Right lobe of liver (tissue), 6 donors: ENCODE measurements at regions not wholly inside any gene's neighbourhood (a gene's known extent, or its start where the extent isn't known, plus 50 kb on each side); places are given as distances from the start of the nearest gene placed in this dataset.

ENCODE experiments used
- ATAC-seq, 4 donors: fragments of 200-7000 bp; cut with Tn5 transposase; one replicate each; pipeline ENCODE4 v1.9.1; 2020; ENCODE audit warnings: mild to moderate bottlenecking in 4 of 4, moderate library complexity in 4 of 4
- DNase-seq, 3 donors: peaks; one replicate each; pipeline ENCODE4 v3.0.0-alpha.2; 2020
- H3K27ac ChIP-seq, 3 donors: fragments of 200-600 bp; one replicate each; pipeline ENCODE4 v1.8.0; 2022
- H3K27me3 ChIP-seq, 2 donors: fragments of 200-600 bp; one replicate each; pipeline ENCODE4 v1.8.0; 2022
- H3K36me3 ChIP-seq, 4 donors: fragments of 200-600 bp; sonication (generic) in 1 of 4; one replicate each; pipeline versions ENCODE4 v1.5.1 to v1.8.0; 2017 to 2022; ENCODE audit warnings: control low read depth in 1 of 4
- H3K4me1 ChIP-seq, 4 donors: fragments of 200-600 bp; sonication (generic) in 1 of 4; one replicate each; pipeline versions ENCODE4 v1.5.1 to v1.8.0; 2017 to 2022; ENCODE audit warnings: control low read depth in 1 of 4
- H3K4me3 ChIP-seq, 3 donors: fragments of 200-600 bp; one replicate each; pipeline ENCODE4 v1.8.0; 2022
- H3K9me3 ChIP-seq, 4 donors: fragments of 200-600 bp; sonication (generic) in 1 of 4; one replicate each; pipeline versions ENCODE4 v1.5.1 to v1.8.0; 2017 to 2022; ENCODE audit warnings: control low read depth in 1 of 4
- CTCF ChIP-seq, 4 donors: fragments of 200-600 bp in 3 of 4; fragments of 450-650 bp in 1 of 4; IDR thresholded peaks; one replicate each; pipeline versions ENCODE4 v1.5.1 to v1.8.0; 2016 to 2022; ENCODE audit warnings: antibody characterized with exemption in 4 of 4, mild to moderate bottlenecking in 2 of 4
- POLR2A ChIP-seq: fragments of 450-650 bp; IDR thresholded peaks from one replicate; pipeline ENCODE4 v1.6.1; 2017; ENCODE audit warnings: antibody characterized with exemption, mild to moderate bottlenecking
- WGBS: methylation state at CpG from one replicate; pipeline ENCODE4 v1.1.6; 2018; ENCODE audit warnings: low coverage, low lambda C conversion rate; ENCODE audit not compliant: insufficient coverage; ENCODE audit errors: missing lambda C conversion rate; 5-methylcytosine and 5-hydroxymethylcytosine counted together
- intact Hi-C, 2 donors: fragments of 100-400 bp; cut with DNase I; formaldehyde crosslinking; loops; one replicate each; pipeline versions ENCODE4 v1.11.2 to v1.14.1; 2022
- donor health status: DM: no; HTN: yes; CAD: no.
- donor health status: DM: no; HTN: no; CAD: no.
- donor health status: DM: no; HTN: no; CAD: no.
- donor health status: DM: no; HTN: yes; CAD: no.
- donor health status: DM: no; HTN: yes; CAD: no.

- Histone ChIP-seq H3K36me3 (no peaks in the 10 kb centered on the region), H3K4me1 (no peaks in the 10 kb centered on the region), H3K27ac (no peak overlapping the region), H3K27me3 (no peaks in the 10 kb centered on the region), H3K9me3 (no peaks in the 10 kb centered on the region), H3K4me3 (no peak overlapping the region)
- no peak for DNase-seq
- ATAC-seq: no peak
- 58% methylated on average over 1 of the region's 1 CpG for WGBS
- no peak for TF ChIP-seq CTCF (IDR thresholded peaks at IDR 0.05)
- no peak for TF ChIP-seq POLR2A
- intact Hi-C loops: no loop called here
Observed at GRCh38 chr2:156691014-156691413, 254.8 kb downstream of the GPD2 start.

DNA sequence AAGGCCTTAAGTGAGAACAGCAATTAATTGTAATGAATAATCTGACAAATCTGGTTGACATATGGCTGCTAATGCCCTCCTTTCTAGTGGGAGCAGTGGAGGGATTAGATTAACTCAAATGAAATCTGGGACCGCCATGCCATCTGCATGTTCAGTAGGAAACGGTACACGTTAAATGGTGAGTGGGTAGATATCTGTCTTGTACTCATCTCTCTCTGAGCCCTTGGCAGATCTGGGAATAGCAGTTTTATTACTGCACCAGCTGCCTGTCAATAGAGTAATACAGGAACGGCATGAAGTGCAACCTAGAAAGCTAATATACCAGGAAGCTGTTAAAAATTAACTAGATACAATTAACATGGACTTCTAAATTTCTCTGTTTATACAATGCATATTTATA, 258.8 kb downstream of the GPD2 start:
- H3K4me1 ChIP-seq: no peaks in the 10 kb centered on the region
- ATAC-seq (no peak), DNase-seq (no peak)
- no peaks in the 10 kb centered on the region for H3K36me3 ChIP-seq
- TF ChIP-seq CTCF (IDR thresholded peaks at IDR 0.05): no peak
- no peak for TF ChIP-seq POLR2A
- H3K4me3 ChIP-seq: no peak overlapping the region
- 85% methylated on average over 4 of the region's 4 CpGs for WGBS
- no peaks in the 10 kb centered on the region for H3K9me3 ChIP-seq
- no peak overlapping the region for H3K27ac ChIP-seq
- no peaks in the 10 kb centered on the region for H3K27me3 ChIP-seq
- intact Hi-C loops: no loop called here

DNA sequence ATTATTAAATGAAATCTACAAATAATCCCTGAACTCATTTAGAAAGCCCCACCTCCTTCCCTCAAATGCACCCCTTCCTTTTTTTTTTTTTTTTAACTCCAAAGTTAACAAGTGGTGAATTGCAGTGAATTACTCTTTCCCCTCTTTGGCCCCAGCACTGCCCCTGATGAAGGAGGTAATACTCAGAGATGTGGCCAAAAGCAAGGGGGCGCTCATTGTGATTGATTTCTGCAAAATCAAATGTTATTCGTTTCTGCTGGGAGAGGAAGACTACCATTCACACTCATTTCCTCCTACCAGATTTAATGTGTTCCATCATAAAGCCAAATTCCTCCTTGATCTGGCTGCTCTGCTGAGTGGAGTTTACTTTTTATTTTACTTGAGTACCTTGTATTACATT, 259.4 kb downstream of the GPD2 start:
- TF ChIP-seq CTCF (IDR thresholded peaks at IDR 0.05): no peak
- TF ChIP-seq POLR2A: no peak
- intact Hi-C loops: no loop called here
- no peak for ATAC-seq

GRCh38 chr2:156697906-156698305, 261.7 kb downstream of the GPD2 start:
- Histone ChIP-seq H3K27ac (no peak overlapping the region), H3K27me3 (no peaks in the 10 kb centered on the region), H3K9me3 (no peaks in the 10 kb centered on the region), H3K4me1 (no peaks in the 10 kb centered on the region), H3K4me3 (no peak overlapping the region), H3K36me3 (no peaks in the 10 kb centered on the region)
- TF ChIP-seq POLR2A: no peak
- TF ChIP-seq CTCF (IDR thresholded peaks at IDR 0.05): no peak
- DNase-seq (no peak), ATAC-seq (no peak)
- intact Hi-C loops: no loop called here
- 96% methylated on average over 4 of the region's 4 CpGs for WGBS

More for the DNA sequence above, 259.4 kb downstream of the GPD2 start:
- DNase-seq: no peak
- 93% methylated on average over 2 of the region's 2 CpGs for WGBS
- Histone ChIP-seq H3K9me3 (no peaks in the 10 kb centered on the region), H3K27ac (no peak overlapping the region), H3K36me3 (no peaks in the 10 kb centered on the region), H3K27me3 (no peaks in the 10 kb centered on the region), H3K4me1 (no peaks in the 10 kb centered on the region), H3K4me3 (no peak overlapping the region)

GRCh38 chr2:156700681-156701080, 264.5 kb downstream of the GPD2 start:
- intact Hi-C loops: no loop called here

More at GRCh38 chr2:156700681-156701080, 264.5 kb downstream of the GPD2 start:
- Histone ChIP-seq H3K4me1 (no peaks in the 10 kb centered on the region), H3K27ac (no peak overlapping the region), H3K36me3 (no peaks in the 10 kb centered on the region), H3K27me3 (no peaks in the 10 kb centered on the region), H3K9me3 (no peaks in the 10 kb centered on the region), H3K4me3 (no peak overlapping the region)
- DNase-seq (no peak), ATAC-seq (no peak)
- 62% methylated on average over 8 of the region's 8 CpGs for WGBS
- no peak for TF ChIP-seq POLR2A
- no peak for TF ChIP-seq CTCF (IDR thresholded peaks at IDR 0.05)
